Astrocyte of the cerebellum (primary cell): ENCODE measurements at regions not wholly inside any gene's neighbourhood (a gene's known extent, or its start where the extent isn't known, plus 50 kb on each side); places are given as distances from the start of the nearest gene placed in this dataset.

ENCODE experiments used
- DNase-seq: peaks from one replicate; pipeline ENCODE4 v3.0.0-alpha.2; 2011; ENCODE audit warnings: low read depth
- H3K4me3 ChIP-seq: 2 replicates; pipeline ENCODE4 v1.5.1; 2011; ENCODE audit warnings: mild to moderate bottlenecking, low read depth, low read length, moderate library complexity
- in situ Hi-C: cut with HindIII; loops from 2 replicates; pipeline ENCODE4 v1.10.0; 2017; ENCODE audit warnings: low sequenced_read_pairs
- TF ChIP-seq, protein P1 (sequence below): IDR thresholded peaks from 2 replicates; pipeline ENCODE4 v1.5.1; 2012; ENCODE audit warnings: low read length, low read depth, moderate library complexity, mild to moderate bottlenecking; ENCODE audit errors: missing control alignments

DNA sequence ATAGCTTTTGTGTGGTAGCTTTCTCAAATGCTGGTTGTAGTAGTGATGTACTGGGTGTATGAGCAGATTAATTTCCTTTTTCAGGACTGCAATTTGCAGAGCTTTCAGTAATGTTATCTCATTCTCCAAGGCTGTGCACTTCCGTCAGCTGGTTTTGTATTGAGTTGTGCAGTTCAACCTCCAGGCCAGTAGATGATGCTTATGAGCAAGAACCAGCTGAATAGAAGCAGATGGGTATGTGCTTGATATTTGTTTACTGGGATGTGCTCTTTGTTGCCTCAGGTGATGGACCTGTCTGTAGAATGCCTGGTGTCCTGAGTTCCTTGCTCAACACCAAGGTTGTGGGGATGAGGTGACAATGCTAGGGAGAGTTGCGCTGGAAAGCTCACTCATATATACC is 462.8 kb downstream of the PCDH18 start:
- TF ChIP-seq, protein P1, sequence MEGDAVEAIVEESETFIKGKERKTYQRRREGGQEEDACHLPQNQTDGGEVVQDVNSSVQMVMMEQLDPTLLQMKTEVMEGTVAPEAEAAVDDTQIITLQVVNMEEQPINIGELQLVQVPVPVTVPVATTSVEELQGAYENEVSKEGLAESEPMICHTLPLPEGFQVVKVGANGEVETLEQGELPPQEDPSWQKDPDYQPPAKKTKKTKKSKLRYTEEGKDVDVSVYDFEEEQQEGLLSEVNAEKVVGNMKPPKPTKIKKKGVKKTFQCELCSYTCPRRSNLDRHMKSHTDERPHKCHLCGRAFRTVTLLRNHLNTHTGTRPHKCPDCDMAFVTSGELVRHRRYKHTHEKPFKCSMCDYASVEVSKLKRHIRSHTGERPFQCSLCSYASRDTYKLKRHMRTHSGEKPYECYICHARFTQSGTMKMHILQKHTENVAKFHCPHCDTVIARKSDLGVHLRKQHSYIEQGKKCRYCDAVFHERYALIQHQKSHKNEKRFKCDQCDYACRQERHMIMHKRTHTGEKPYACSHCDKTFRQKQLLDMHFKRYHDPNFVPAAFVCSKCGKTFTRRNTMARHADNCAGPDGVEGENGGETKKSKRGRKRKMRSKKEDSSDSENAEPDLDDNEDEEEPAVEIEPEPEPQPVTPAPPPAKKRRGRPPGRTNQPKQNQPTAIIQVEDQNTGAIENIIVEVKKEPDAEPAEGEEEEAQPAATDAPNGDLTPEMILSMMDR, result no peak
- H3K4me3 ChIP-seq, result no peak overlapping the region
- no peak for DNase-seq
- in situ Hi-C loops, result no loop called here

DNA sequence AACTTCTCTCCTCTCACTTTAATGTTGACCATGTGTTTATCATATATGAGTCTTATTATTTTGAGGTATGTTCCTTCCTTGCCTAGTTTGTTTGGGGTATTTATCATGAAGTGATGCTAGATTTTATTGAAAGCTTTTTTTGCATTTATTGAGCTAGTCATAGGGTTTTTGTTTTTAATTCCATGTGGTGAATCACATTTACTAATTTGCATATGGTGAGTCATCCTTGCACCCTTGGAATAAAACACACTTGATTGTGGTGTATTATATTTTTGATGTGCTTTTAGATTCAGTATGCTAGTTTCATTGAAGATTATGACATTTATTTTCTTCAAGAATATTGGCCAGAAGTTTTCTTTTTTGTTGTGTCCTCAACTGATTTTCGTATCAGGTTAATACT is 464.6 kb downstream of the PCDH18 start:
- in situ Hi-C loops, result no loop called here
- H3K4me3 ChIP-seq, result no peak overlapping the region
- DNase-seq, result no peak
- TF ChIP-seq, protein P1, result no peak

DNA sequence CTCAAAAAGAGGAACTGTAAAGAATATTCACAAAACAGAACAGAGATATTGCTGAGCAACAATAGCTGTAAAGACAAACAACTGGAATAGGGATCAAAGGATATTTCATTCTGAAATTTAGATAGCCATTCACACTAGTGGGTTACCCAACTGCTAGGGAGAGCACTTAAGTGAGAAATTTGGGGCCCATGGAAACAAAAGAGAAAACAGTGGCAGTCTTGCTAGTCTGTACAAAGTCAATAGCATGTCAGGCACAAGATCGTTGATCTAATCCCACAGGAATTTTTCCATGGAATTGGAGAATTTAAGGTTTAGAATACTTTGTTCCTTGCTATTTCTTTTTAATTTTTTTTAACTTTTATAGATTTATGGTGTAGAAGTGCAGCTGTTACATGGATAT is 467.0 kb downstream of the PCDH18 start:
- DNase-seq, result peak; percentile 39
- H3K4me3 ChIP-seq, result no peak overlapping the region
- TF ChIP-seq, protein P1, result no peak
- in situ Hi-C loops, result no loop called here

DNA sequence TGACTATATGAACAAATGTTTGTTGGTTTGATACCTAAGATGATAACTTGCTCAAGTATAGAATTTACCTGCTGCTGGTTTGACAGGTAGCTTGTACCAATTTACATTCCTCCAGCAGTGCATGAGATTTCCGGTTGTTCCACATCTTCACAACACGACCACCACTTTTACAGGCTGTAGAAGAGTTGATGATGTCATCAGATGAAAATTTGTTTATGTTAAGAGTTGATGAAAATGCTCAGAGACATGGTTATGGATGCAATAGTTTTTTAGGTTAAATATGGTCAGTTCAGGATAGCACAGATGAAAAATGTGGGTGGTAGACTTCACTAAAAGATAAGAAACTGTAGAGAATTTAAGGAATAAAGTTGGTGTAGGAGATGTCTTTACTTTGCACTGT is 468.3 kb downstream of the PCDH18 start:
- no peak for DNase-seq
- in situ Hi-C loops, result no loop called here
- no peak overlapping the region for H3K4me3 ChIP-seq
- TF ChIP-seq, protein P1, result no peak

DNA sequence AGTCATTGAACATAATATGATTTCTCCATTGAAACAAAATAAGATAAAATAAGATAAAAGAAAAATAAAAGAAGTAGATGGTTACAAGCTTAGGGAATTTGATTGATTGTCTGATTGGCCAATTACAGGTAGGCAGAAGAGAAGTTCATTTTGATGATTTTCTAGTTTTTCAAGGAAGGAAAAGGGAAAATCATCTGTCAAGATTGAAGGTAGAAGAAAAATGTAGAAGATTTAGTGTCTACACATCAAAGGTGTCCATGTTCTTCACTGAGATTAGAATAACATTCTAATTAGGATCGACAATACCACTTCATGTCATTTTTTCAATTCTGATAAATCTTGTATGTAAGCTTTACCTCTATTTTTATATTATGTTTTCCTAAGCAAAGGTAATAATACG is 489.1 kb downstream of the PCDH18 start:
- DNase-seq, result no peak
- in situ Hi-C loops, result no loop called here

DNA sequence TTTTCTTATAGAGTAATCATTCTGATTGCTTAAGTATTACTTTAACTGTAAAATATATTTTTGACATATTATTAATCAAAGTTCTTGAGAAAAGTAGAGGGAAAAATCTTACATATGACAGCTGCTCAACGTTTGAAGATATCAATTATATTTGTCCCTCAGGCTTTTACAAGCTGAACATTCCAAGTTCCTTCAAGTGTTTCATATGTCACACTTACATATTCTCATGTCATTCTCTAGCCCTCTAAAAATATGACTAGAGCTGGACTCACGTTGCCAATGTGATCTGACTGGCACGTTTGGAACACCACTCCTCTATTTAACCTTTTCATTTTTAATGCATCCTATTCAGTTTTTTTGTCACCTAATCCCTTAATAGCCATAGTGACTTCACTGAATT is 492.9 kb downstream of the PCDH18 start:
- TF ChIP-seq, protein P1, result no peak
- in situ Hi-C loops, result no loop called here
- DNase-seq, result no peak
- H3K4me3 ChIP-seq, result no peak overlapping the region

More for the DNA sequence above, 489.1 kb downstream of the PCDH18 start:
- no peak overlapping the region for H3K4me3 ChIP-seq
- TF ChIP-seq, protein P1, result no peak

DNA sequence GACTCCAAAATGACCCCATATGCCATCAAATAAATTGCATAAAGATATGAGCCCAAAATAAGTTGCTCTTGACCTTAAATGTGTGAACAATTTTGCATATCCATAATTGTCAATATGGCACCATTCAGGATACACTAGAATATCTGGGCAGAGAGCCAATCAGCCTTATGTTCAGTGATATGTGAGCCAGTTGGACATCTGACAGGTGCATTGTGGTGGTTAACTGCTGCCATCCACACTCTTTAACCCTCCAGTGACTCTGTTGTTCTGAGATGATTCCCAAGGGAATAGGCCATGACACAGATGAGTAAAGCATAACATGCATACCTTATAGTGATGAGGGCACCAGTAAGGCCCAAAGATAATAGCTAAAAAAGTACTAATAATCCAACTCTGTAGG is 500.1 kb downstream of the PCDH18 start:
- in situ Hi-C loops, result no loop called here
- DNase-seq, result peak; percentile 15
- TF ChIP-seq, protein P1, result no peak
- no peak overlapping the region for H3K4me3 ChIP-seq
